Activated gamma-delta T cell treated with anti-CD3 and anti-CD28 coated beads, Interleukin-2, amount 50 U/mL, for 16 hours (primary cell): ENCODE measurements at regions not wholly inside any gene's neighbourhood (a gene's known extent, or its start where the extent isn't known, plus 50 kb on each side); places are given as distances from the start of the nearest gene placed in this dataset.
"Not testable (repeated sequence)": the region's sequence is repeated elsewhere in the genome, so short reads cannot be mapped to it uniquely, and the experiment has no call there.

Experiments used
- DNase-seq: peaks from one replicate; pipeline ENCODE4 v3.0.0-alpha.2; 2020; ENCODE audit warnings: low read depth

- no peak for DNase-seq
These were observed 55.5 kb downstream of the PRR15 start for GRCh38 chr7:29619111-29619510.

GRCh38 chr7:29619848-29620555 lies 56.4 kb downstream of the PRR15 start:
- no peak for DNase-seq

GRCh38 chr7:29620556-29620930 lies 56.9 kb downstream of the PRR15 start:
- DNase-seq, result no peak

GRCh38 chr7:29622335-29623265 lies 59.0 kb downstream of the PRR15 start:
- no peak for DNase-seq

- no peak for DNase-seq
These were observed 60.3 kb downstream of the PRR15 start for GRCh38 chr7:29623973-29624372.

- DNase-seq, result no peak
These were observed 63.1 kb downstream of the PRR15 start for GRCh38 chr7:29626730-29627129.

GRCh38 chr7:29627631-29628030 lies 64.0 kb downstream of the PRR15 start:
- DNase-seq, result no peak

- DNase-seq, result no peak
These were observed 65.9 kb downstream of the PRR15 start for GRCh38 chr7:29629507-29629906.

GRCh38 chr7:29635067-29636008 lies 71.7 kb downstream of the PRR15 start:
- not testable (repeated sequence) for DNase-seq

GRCh38 chr7:29636009-29636351 lies 72.3 kb downstream of the PRR15 start:
- DNase-seq, result no peak

GRCh38 chr7:29637374-29637773 lies 73.7 kb downstream of the PRR15 start:
- DNase-seq, result no peak

- not testable (repeated sequence) for DNase-seq
These were observed 75.2 kb downstream of the PRR15 start for GRCh38 chr7:29638841-29639240.

- no peak for DNase-seq
These were observed 75.8 kb downstream of the PRR15 start for GRCh38 chr7:29639386-29639785.

GRCh38 chr7:29639886-29640595 lies 76.4 kb downstream of the PRR15 start:
- no peak for DNase-seq

- no peak for DNase-seq
These were observed 78.0 kb downstream of the PRR15 start for GRCh38 chr7:29641651-29642050.

- no peak for DNase-seq
These were observed 79.0 kb downstream of the PRR15 start for GRCh38 chr7:29642494-29643155.

- not testable (repeated sequence) for DNase-seq
These were observed 82.5 kb downstream of the PRR15 start for GRCh38 chr7:29646116-29646515.

GRCh38 chr7:29647020-29647654 lies 83.5 kb downstream of the PRR15 start:
- DNase-seq, result no peak

GRCh38 chr7:29647691-29648210 lies 84.1 kb downstream of the PRR15 start:
- DNase-seq, result not testable (repeated sequence)

- DNase-seq, result no peak
These were observed 85.5 kb downstream of the PRR15 start for GRCh38 chr7:29649028-29649716.
